ENCODE measurements at regions not wholly inside any gene's neighbourhood (a gene's known extent, or its start where the extent isn't known, plus 50 kb on each side); places are given as distances from the start of the nearest gene placed in this dataset.
"Not testable (repeated sequence)": the region's sequence is repeated elsewhere in the genome, so short reads cannot be mapped to it uniquely, and the experiment has no call there.

GRCh38 chr7:79619216-79619615 is 165.7 kb upstream of the MAGI2 start:
- DNase-seq, result no peak

- no peak for DNase-seq
These were observed 162.6 kb upstream of the MAGI2 start for GRCh38 chr7:79615871-79616640.

- DNase-seq, result no peak
These were observed 162.0 kb upstream of the MAGI2 start for GRCh38 chr7:79615466-79615865.

GRCh38 chr7:79612903-79613302 is 159.4 kb upstream of the MAGI2 start:
- DNase-seq, result no peak

GRCh38 chr7:79612022-79612421 is 158.6 kb upstream of the MAGI2 start:
- DNase-seq, result no peak

GRCh38 chr7:79610748-79611304 is 157.4 kb upstream of the MAGI2 start:
- DNase-seq, result no peak

GRCh38 chr7:79610313-79610712 is 156.8 kb upstream of the MAGI2 start:
- no peak for DNase-seq

GRCh38 chr7:79608005-79608404 is 154.5 kb upstream of the MAGI2 start:
- DNase-seq, result no peak

- no peak for DNase-seq
These were observed 151.4 kb upstream of the MAGI2 start for GRCh38 chr7:79604841-79605240.

GRCh38 chr7:79598351-79598750 is 144.9 kb upstream of the MAGI2 start:
- no peak for DNase-seq

GRCh38 chr7:79594671-79595070 is 141.2 kb upstream of the MAGI2 start:
- not testable (repeated sequence) for DNase-seq

GRCh38 chr7:79593866-79594301 is 140.4 kb upstream of the MAGI2 start:
- DNase-seq, result peak; percentile 44

- DNase-seq, result no peak
These were observed 137.6 kb upstream of the MAGI2 start for GRCh38 chr7:79590916-79591623.

GRCh38 chr7:79590391-79590790 is 136.9 kb upstream of the MAGI2 start:
- no peak for DNase-seq

- no peak for DNase-seq
These were observed 117.4 kb upstream of the MAGI2 start for GRCh38 chr7:79570903-79571302.

GRCh38 chr7:79563821-79564522 is 110.5 kb upstream of the MAGI2 start:
- no peak for DNase-seq

- DNase-seq, result no peak
These were observed 102.1 kb upstream of the MAGI2 start for GRCh38 chr7:79555571-79555970.

GRCh38 chr7:79553811-79554555 is 100.5 kb upstream of the MAGI2 start:
- no peak for DNase-seq

- no peak for DNase-seq
These were observed 99.0 kb upstream of the MAGI2 start for GRCh38 chr7:79552463-79552862.

GRCh38 chr7:79548727-79549126 is 95.3 kb upstream of the MAGI2 start:
- DNase-seq, result no peak

GRCh38 chr7:79547132-79547531 is 93.7 kb upstream of the MAGI2 start:
- DNase-seq, result no peak

GRCh38 chr7:79540592-79540991 is 87.1 kb upstream of the MAGI2 start:
- DNase-seq, result no peak

GRCh38 chr7:79534128-79534527 is 80.7 kb upstream of the MAGI2 start:
- DNase-seq, result no peak

All from right forelimb (tissue), 1 donor.